ENCODE measurements at regions not wholly inside any gene's neighbourhood (a gene's known extent, or its start where the extent isn't known, plus 50 kb on each side); places are given as distances from the start of the nearest gene placed in this dataset.

GRCh38 chr1:234760303-234760723, 150.3 kb upstream of the IRF2BP2 start (continued):
- TF ChIP-seq NCOR1 (IDR thresholded peaks at IDR 0.05; ENCODE audit: borderline replicate concordance, low read length) = no peak
- peak; percentile 46 for TF ChIP-seq GABPB1 (CRISPR knock-in tag; IDR thresholded peaks at IDR 0.05)
- TF ChIP-seq ZFX (CRISPR knock-in tag; IDR thresholded peaks at IDR 0.05; ENCODE audit: low read depth) = peak; percentile 28; the same call in 1 of the 2 replicates
- TF ChIP-seq ZNF687 (CRISPR knock-in tag; IDR thresholded peaks at IDR 0.05) = peak; percentile 80
- no peak for TF ChIP-seq KLF16 (CRISPR knock-in tag; IDR thresholded peaks at IDR 0.05)
- TF ChIP-seq PRPF4 (IDR thresholded peaks at IDR 0.05; ENCODE audit: low read depth, low read length, poor library complexity, severe bottlenecking) = peak; percentile 82
- 0 out of 2 replicates have a peak, but pooled peaks have one; percentile 38 for TF ChIP-seq ZC3H13 (CRISPR knock-in tag; IDR thresholded peaks at IDR 0.05)
- TF ChIP-seq GZF1 (CRISPR knock-in tag; IDR thresholded peaks at IDR 0.05) = no peak
- peak; percentile 26; the same call in 1 of the 2 replicates for TF ChIP-seq ARID5B (CRISPR knock-in tag; IDR thresholded peaks at IDR 0.05)
- TF ChIP-seq PCBP2 (optimal IDR thresholded peaks at IDR 0.05; ENCODE audit: low read depth, low read length, poor library complexity, severe bottlenecking) = no peak
- TF ChIP-seq ZFP36L1 (CRISPR knock-in tag; IDR thresholded peaks at IDR 0.05) = no peak
- 0 out of 2 replicates have a peak, but pooled peaks have one; percentile 3 for TF ChIP-seq FOSL2 (CRISPR knock-in tag; IDR thresholded peaks at IDR 0.05)
- no peak for TF ChIP-seq PHF20 (CRISPR knock-in tag; IDR thresholded peaks at IDR 0.05)
- no peak for TF ChIP-seq GABPA (IDR thresholded peaks at IDR 0.05; ENCODE audit: low read depth, low read length)
- TF ChIP-seq GABPA (CRISPR knock-in tag; IDR thresholded peaks at IDR 0.05; ENCODE audit: low read depth) = peak; percentile 61
- TF ChIP-seq RELA (CRISPR knock-in tag; IDR thresholded peaks at IDR 0.05) = no peak
